ENCODE measurements at regions not wholly inside any gene's neighbourhood (a gene's known extent, or its start where the extent isn't known, plus 50 kb on each side); places are given as distances from the start of the nearest gene placed in this dataset.

DNA sequence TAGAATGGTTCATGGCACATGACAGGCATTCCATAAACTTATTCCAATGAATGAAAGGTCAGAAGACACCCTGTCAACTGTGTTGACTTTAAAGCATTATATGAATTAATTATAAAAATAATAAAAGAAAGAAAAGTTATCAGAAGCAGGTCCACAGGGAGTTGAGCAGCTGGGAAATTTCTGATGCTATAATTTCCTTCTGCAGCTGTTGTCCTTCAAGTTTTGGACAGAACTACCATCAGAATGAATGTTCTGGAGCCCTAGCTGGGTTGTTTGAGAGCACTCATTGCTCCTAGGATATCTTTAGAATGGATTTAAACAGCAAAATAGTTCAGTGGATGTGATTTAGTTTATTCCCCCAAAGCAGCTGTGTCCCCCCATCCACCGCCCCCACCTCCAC lies 232.4 kb upstream of the PROK2 start:
- no peak for TF ChIP-seq MXI1 (IDR thresholded peaks at IDR 0.05; ENCODE audit: low read depth, low read length)
- no peak for TF ChIP-seq POLR2AphosphoS5 (IDR thresholded peaks at IDR 0.05; ENCODE audit: low read depth, low read length)
- TF ChIP-seq, protein P1, sequence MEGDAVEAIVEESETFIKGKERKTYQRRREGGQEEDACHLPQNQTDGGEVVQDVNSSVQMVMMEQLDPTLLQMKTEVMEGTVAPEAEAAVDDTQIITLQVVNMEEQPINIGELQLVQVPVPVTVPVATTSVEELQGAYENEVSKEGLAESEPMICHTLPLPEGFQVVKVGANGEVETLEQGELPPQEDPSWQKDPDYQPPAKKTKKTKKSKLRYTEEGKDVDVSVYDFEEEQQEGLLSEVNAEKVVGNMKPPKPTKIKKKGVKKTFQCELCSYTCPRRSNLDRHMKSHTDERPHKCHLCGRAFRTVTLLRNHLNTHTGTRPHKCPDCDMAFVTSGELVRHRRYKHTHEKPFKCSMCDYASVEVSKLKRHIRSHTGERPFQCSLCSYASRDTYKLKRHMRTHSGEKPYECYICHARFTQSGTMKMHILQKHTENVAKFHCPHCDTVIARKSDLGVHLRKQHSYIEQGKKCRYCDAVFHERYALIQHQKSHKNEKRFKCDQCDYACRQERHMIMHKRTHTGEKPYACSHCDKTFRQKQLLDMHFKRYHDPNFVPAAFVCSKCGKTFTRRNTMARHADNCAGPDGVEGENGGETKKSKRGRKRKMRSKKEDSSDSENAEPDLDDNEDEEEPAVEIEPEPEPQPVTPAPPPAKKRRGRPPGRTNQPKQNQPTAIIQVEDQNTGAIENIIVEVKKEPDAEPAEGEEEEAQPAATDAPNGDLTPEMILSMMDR (IDR thresholded peaks at IDR 0.05): no peak
